ENCODE measurements at regions not wholly inside any gene's neighbourhood (a gene's known extent, or its start where the extent isn't known, plus 50 kb on each side); places are given as distances from the start of the nearest gene placed in this dataset.
"Not testable (repeated sequence)": the region's sequence is repeated elsewhere in the genome, so short reads cannot be mapped to it uniquely, and the experiment has no call there.

GRCh38 chr9:65389710-65390109 is 104.7 kb upstream of the FOXD4L5 start:
- H3K4me1 Mint-ChIP-seq; H3K27me3 Mint-ChIP-seq (ENCODE audit: low read depth in 3 of 3); DNase-seq; H3K4me3 Mint-ChIP-seq; H3K36me3 Mint-ChIP-seq; H3K27ac Mint-ChIP-seq: not testable (repeated sequence)
- H3K9me3 Mint-ChIP-seq, result peaks cover 15 to 49% (median 36%) of the 10 kb centered on the region in 6 donors

- not testable (repeated sequence) for H3K4me3 Mint-ChIP-seq; H3K27me3 Mint-ChIP-seq (ENCODE audit: low read depth in 3 of 3); H3K4me1 Mint-ChIP-seq; H3K27ac Mint-ChIP-seq; DNase-seq; H3K36me3 Mint-ChIP-seq
- peaks cover 15 to 47% (median 35%) of the 10 kb centered on the region in 6 donors for H3K9me3 Mint-ChIP-seq
These were observed 104.2 kb upstream of the FOXD4L5 start for GRCh38 chr9:65389216-65389615.

- H3K27me3 Mint-ChIP-seq (ENCODE audit: low read depth in 3 of 3); H3K27ac Mint-ChIP-seq; H3K4me1 Mint-ChIP-seq; H3K36me3 Mint-ChIP-seq: not testable (repeated sequence)
- Mint-ChIP-seq H3K9me3 (peaks cover 17 to 58% (median 40%) of the 10 kb centered on the region in 6 donors), H3K4me3 (peak overlapping the region in 2 of 5 donors; percentile 70 to 72)
- peak; percentile 62 to 81 (median 73) for DNase-seq
These were observed 101.7 kb upstream of the FOXD4L5 start for GRCh38 chr9:65386699-65387098.

- not testable (repeated sequence) for H3K27ac Mint-ChIP-seq; DNase-seq; H3K4me1 Mint-ChIP-seq; H3K4me3 Mint-ChIP-seq; H3K27me3 Mint-ChIP-seq (ENCODE audit: low read depth in 3 of 3); H3K36me3 Mint-ChIP-seq
- peaks cover 19 to 56% (median 39%) of the 10 kb centered on the region in 6 donors for H3K9me3 Mint-ChIP-seq
These were observed 101.2 kb upstream of the FOXD4L5 start for GRCh38 chr9:65386191-65386590.

- not testable (repeated sequence) for H3K4me1 Mint-ChIP-seq; H3K4me3 Mint-ChIP-seq; H3K27ac Mint-ChIP-seq; H3K36me3 Mint-ChIP-seq; DNase-seq; H3K27me3 Mint-ChIP-seq (ENCODE audit: low read depth in 3 of 3)
- H3K9me3 Mint-ChIP-seq, result peaks cover 17 to 51% (median 36%) of the 10 kb centered on the region in 6 donors
These were observed 100.6 kb upstream of the FOXD4L5 start for GRCh38 chr9:65385655-65386024.

- H3K4me3 Mint-ChIP-seq, H3K27ac Mint-ChIP-seq, H3K4me1 Mint-ChIP-seq: not testable (repeated sequence)
These were observed 100.0 kb upstream of the FOXD4L5 start for GRCh38 chr9:65384759-65385654.

GRCh38 chr9:65384066-65384465 is 99.1 kb upstream of the FOXD4L5 start:
- not testable (repeated sequence) for H3K27ac Mint-ChIP-seq; H3K36me3 Mint-ChIP-seq; H3K27me3 Mint-ChIP-seq (ENCODE audit: low read depth in 3 of 3); DNase-seq; H3K4me3 Mint-ChIP-seq; H3K4me1 Mint-ChIP-seq
- peaks cover 14 to 41% (median 32%) of the 10 kb centered on the region in 6 donors for H3K9me3 Mint-ChIP-seq

More at GRCh38 chr9:65384759-65385654, 100.0 kb upstream of the FOXD4L5 start:
- not testable (repeated sequence) for DNase-seq; H3K36me3 Mint-ChIP-seq; H3K27me3 Mint-ChIP-seq (ENCODE audit: low read depth in 3 of 3)
- H3K9me3 Mint-ChIP-seq, result peaks cover 17 to 46% (median 33%) of the 10 kb centered on the region in 6 donors

- not testable (repeated sequence) for H3K27me3 Mint-ChIP-seq (ENCODE audit: low read depth in 3 of 3); H3K36me3 Mint-ChIP-seq
- H3K4me3 Mint-ChIP-seq, result peak overlapping the region in 4 of 5 donors; percentile 22 to 70 (median 50)
These were observed 98.6 kb upstream of the FOXD4L5 start for GRCh38 chr9:65383646-65384045.

GRCh38 chr9:65382701-65383318 is 97.8 kb upstream of the FOXD4L5 start:
- H3K27ac Mint-ChIP-seq; H3K27me3 Mint-ChIP-seq (ENCODE audit: low read depth in 3 of 3); H3K4me1 Mint-ChIP-seq: not testable (repeated sequence)

More at GRCh38 chr9:65383646-65384045, 98.6 kb upstream of the FOXD4L5 start:
- DNase-seq, H3K4me1 Mint-ChIP-seq: not testable (repeated sequence)
- Mint-ChIP-seq H3K9me3 (peaks cover 14 to 39% (median 30%) of the 10 kb centered on the region in 6 donors), H3K27ac (peak overlapping the region in 1 of 6 donors; percentile 14)

More at GRCh38 chr9:65382701-65383318, 97.8 kb upstream of the FOXD4L5 start:
- not testable (repeated sequence) for DNase-seq, H3K4me3 Mint-ChIP-seq, H3K36me3 Mint-ChIP-seq
- H3K9me3 Mint-ChIP-seq, result peaks cover 14 to 35% (median 27%) of the 10 kb centered on the region in 6 donors

All from immature natural killer cell (primary cell).